ENCODE measurements at regions not wholly inside any gene's neighbourhood (a gene's known extent, or its start where the extent isn't known, plus 50 kb on each side); places are given as distances from the start of the nearest gene placed in this dataset.

DNA sequence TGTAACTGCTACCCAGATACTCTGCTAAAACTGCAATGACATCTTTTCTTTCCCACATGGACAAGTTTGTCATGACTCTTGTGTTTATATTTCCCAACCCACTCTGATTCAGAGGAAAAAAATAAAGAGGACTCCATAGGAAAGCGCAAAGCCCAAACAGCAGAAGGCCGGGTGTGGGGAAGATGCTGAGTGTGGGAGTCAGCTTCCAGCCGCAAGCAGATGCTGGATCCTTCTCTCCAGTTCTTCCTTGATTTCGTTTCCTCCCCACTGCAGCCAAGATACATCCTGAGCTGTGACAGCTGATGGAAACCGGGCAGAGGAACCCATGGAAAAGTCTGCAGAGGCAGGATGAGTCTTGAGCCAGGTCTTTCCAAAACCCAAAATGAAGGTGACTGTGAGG is 498.2 kb downstream of the PLPP3 start:
- no peak overlapping the region for H3K27ac Mint-ChIP-seq
- no peaks in the 10 kb centered on the region for H3K4me1 Mint-ChIP-seq (ENCODE audit: low read depth)
- no peaks in the 10 kb centered on the region for H3K9me3 Mint-ChIP-seq (ENCODE audit: insufficient read depth)
- CTCF ChIA-PET, result no interaction called here
- no peak for ATAC-seq
- no peak overlapping the region for H3K4me3 Mint-ChIP-seq
- H3K27me3 Mint-ChIP-seq (ENCODE audit: low read depth), result no peaks in the 10 kb centered on the region
- DNase-seq, result no peak
- POLR2A ChIA-PET, result no interaction called here
- H3K36me3 Mint-ChIP-seq (ENCODE audit: low read depth), result no peaks in the 10 kb centered on the region

GRCh38 chr1:56080123-56080522 is 499.2 kb downstream of the PLPP3 start:
- CTCF ChIA-PET, result no interaction called here
- Mint-ChIP-seq H3K9me3 (ENCODE audit: insufficient read depth) (no peaks in the 10 kb centered on the region), H3K4me3 (no peak overlapping the region), H3K27me3 (ENCODE audit: low read depth) (no peaks in the 10 kb centered on the region), H3K36me3 (ENCODE audit: low read depth) (no peaks in the 10 kb centered on the region), H3K4me1 (ENCODE audit: low read depth) (no peaks in the 10 kb centered on the region), H3K27ac (no peak overlapping the region)
- DNase-seq, result no peak
- POLR2A ChIA-PET, result no interaction called here
- ATAC-seq, result no peak

GRCh38 chr1:56079391-56079790 is 500.0 kb downstream of the PLPP3 start:
- ChIA-PET POLR2A (no interaction called here), CTCF (no interaction called here)
- Mint-ChIP-seq H3K36me3 (ENCODE audit: low read depth) (no peaks in the 10 kb centered on the region), H3K9me3 (ENCODE audit: insufficient read depth) (no peaks in the 10 kb centered on the region), H3K4me1 (ENCODE audit: low read depth) (no peaks in the 10 kb centered on the region), H3K27ac (no peak overlapping the region), H3K4me3 (no peak overlapping the region), H3K27me3 (ENCODE audit: low read depth) (no peaks in the 10 kb centered on the region)
- ATAC-seq (no peak), DNase-seq (no peak)

- Mint-ChIP-seq H3K9me3 (ENCODE audit: insufficient read depth) (no peaks in the 10 kb centered on the region), H3K4me1 (ENCODE audit: low read depth) (no peaks in the 10 kb centered on the region), H3K27me3 (ENCODE audit: low read depth) (no peaks in the 10 kb centered on the region), H3K27ac (no peak overlapping the region), H3K4me3 (no peak overlapping the region), H3K36me3 (ENCODE audit: low read depth) (no peaks in the 10 kb centered on the region)
- DNase-seq (no peak), ATAC-seq (no peak)
- POLR2A ChIA-PET, result no interaction called here
- CTCF ChIA-PET, result no interaction called here
Observed at GRCh38 chr1:56077206-56077605, 502.2 kb downstream of the PLPP3 start.

DNA sequence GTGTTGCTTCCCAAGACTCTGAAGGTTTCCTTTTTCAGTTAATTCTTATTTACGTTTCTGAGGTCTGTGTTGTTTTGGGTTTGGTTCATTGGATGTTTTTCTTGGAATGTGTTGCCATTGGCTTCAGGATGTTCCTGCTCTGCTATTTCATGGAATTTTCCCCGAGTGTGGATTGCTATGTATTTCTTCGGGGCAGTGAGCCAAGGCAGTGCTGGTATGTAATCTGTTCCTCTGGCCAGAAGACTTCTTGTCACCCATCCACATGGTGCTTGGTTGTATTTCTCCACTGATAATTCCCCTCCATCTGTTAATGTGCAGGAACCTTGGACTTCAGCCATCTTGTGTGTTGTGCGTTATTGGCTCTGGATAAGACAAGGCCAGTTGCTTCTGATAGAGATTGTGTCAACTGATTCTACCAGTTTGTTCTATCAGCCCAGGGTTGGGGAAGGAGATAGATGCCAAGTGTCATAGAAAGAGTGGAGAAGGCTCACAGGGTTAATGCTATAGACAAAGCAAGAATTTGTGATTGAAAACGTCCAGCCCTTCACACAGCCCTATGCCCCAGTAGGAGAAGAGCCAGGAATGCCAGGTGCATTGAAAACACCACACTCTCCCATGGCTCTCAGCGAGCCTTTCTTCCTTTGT is 505.2 kb downstream of the PLPP3 start:
- ATAC-seq (no peak), DNase-seq (no peak)
- H3K4me1 Mint-ChIP-seq (ENCODE audit: low read depth), result no peaks in the 10 kb centered on the region
- H3K36me3 Mint-ChIP-seq (ENCODE audit: low read depth), result no peaks in the 10 kb centered on the region
- no peak overlapping the region for H3K27ac Mint-ChIP-seq
- CTCF ChIA-PET, result no interaction called here
- no peaks in the 10 kb centered on the region for H3K27me3 Mint-ChIP-seq (ENCODE audit: low read depth)
- H3K9me3 Mint-ChIP-seq (ENCODE audit: insufficient read depth), result no peaks in the 10 kb centered on the region
- POLR2A ChIA-PET, result no interaction called here
- H3K4me3 Mint-ChIP-seq, result no peak overlapping the region

DNA sequence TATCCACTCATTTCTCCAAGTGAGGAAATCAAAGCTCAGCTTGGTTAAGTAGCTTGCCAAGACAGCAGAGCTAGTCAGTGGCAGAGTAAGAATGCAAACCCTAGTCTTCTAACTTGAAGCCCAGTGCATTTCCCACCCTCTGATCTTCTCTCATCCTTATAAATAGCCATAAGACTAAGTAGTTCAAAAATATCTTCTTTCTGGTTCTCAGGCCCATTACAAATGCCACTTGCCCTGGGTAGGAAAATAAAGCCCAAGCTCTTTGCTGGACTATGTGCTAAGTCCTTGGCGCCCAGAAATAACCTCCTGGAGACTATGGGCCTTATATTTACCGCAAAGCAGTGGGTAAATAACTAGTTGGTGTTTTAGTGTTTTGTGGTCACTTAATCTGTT is 505.8 kb downstream of the PLPP3 start:
- H3K36me3 Mint-ChIP-seq (ENCODE audit: low read depth), result no peaks in the 10 kb centered on the region
- H3K27ac Mint-ChIP-seq, result no peak overlapping the region
- POLR2A ChIA-PET, result no interaction called here
- no peaks in the 10 kb centered on the region for H3K4me1 Mint-ChIP-seq (ENCODE audit: low read depth)
- ATAC-seq, result no peak
- no peak for DNase-seq
- no peaks in the 10 kb centered on the region for H3K27me3 Mint-ChIP-seq (ENCODE audit: low read depth)
- H3K9me3 Mint-ChIP-seq (ENCODE audit: insufficient read depth), result no peaks in the 10 kb centered on the region
- H3K4me3 Mint-ChIP-seq, result no peak overlapping the region
- CTCF ChIA-PET, result no interaction called here

GRCh38 chr1:56073206-56073605 is 506.2 kb downstream of the PLPP3 start:
- ATAC-seq (no peak), DNase-seq (no peak)
- ChIA-PET POLR2A (interaction anchor here (0.7 kb wide), 1 partner anchor 23 kb away, joined by 3 read pairs; no protein-coding TSS in a partner anchor), CTCF (no interaction called here)
- Mint-ChIP-seq H3K9me3 (ENCODE audit: insufficient read depth) (no peaks in the 10 kb centered on the region), H3K4me3 (no peak overlapping the region), H3K4me1 (ENCODE audit: low read depth) (no peaks in the 10 kb centered on the region), H3K27ac (no peak overlapping the region), H3K36me3 (ENCODE audit: low read depth) (no peaks in the 10 kb centered on the region), H3K27me3 (ENCODE audit: low read depth) (no peaks in the 10 kb centered on the region)

- ATAC-seq (no peak), DNase-seq (no peak)
- Mint-ChIP-seq H3K27ac (no peak overlapping the region), H3K9me3 (ENCODE audit: insufficient read depth) (no peaks in the 10 kb centered on the region), H3K4me3 (no peak overlapping the region), H3K36me3 (ENCODE audit: low read depth) (no peaks in the 10 kb centered on the region), H3K27me3 (ENCODE audit: low read depth) (no peaks in the 10 kb centered on the region), H3K4me1 (ENCODE audit: low read depth) (no peaks in the 10 kb centered on the region)
- POLR2A ChIA-PET, result no interaction called here
- CTCF ChIA-PET, result no interaction called here
Observed at GRCh38 chr1:56072310-56072709, 507.1 kb downstream of the PLPP3 start.

- ATAC-seq, result no peak
Observed at GRCh38 chr1:56071351-56071750, 508.0 kb downstream of the PLPP3 start.

GRCh38 chr1:56070601-56071000 is 508.8 kb downstream of the PLPP3 start:
- no peak for DNase-seq
- Mint-ChIP-seq H3K36me3 (ENCODE audit: low read depth) (no peaks in the 10 kb centered on the region), H3K4me3 (no peak overlapping the region), H3K27me3 (ENCODE audit: low read depth) (no peaks in the 10 kb centered on the region), H3K27ac (no peak overlapping the region), H3K4me1 (ENCODE audit: low read depth) (no peaks in the 10 kb centered on the region), H3K9me3 (ENCODE audit: insufficient read depth) (no peaks in the 10 kb centered on the region)
- ChIA-PET POLR2A (no interaction called here), CTCF (no interaction called here)
- no peak for ATAC-seq

More at GRCh38 chr1:56071351-56071750, 508.0 kb downstream of the PLPP3 start:
- DNase-seq, result no peak
- no peaks in the 10 kb centered on the region for H3K27me3 Mint-ChIP-seq (ENCODE audit: low read depth)
- CTCF ChIA-PET, result no interaction called here
- H3K36me3 Mint-ChIP-seq (ENCODE audit: low read depth), result no peaks in the 10 kb centered on the region
- H3K9me3 Mint-ChIP-seq (ENCODE audit: insufficient read depth), result no peaks in the 10 kb centered on the region
- no peak overlapping the region for H3K27ac Mint-ChIP-seq
- no peaks in the 10 kb centered on the region for H3K4me1 Mint-ChIP-seq (ENCODE audit: low read depth)
- POLR2A ChIA-PET, result interaction anchor here (0.7 kb wide), 1 partner anchor 266 kb away, joined by 3 read pairs; no protein-coding TSS in a partner anchor
- no peak overlapping the region for H3K4me3 Mint-ChIP-seq

DNA sequence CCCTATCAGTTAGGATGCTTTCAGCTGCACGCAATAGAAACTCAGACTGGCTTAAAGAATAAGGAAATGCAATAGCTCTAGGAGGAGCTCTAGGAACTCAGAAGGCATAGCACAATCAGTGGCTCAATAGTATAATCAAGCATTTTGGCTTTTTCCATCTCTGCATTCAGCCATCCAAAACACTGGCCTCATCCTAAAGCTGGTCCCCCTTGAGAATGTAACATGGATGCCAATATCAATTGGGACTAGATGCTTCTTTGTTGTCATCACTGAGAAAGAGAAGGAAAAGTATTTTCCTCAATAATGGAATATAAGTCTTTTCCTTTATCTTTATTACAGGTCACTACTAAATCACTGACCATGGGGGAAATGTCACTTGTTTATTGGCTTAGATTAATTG is 509.5 kb downstream of the PLPP3 start:
- H3K9me3 Mint-ChIP-seq (ENCODE audit: insufficient read depth), result no peaks in the 10 kb centered on the region
- no peaks in the 10 kb centered on the region for H3K4me1 Mint-ChIP-seq (ENCODE audit: low read depth)
- ChIA-PET POLR2A (no interaction called here), CTCF (no interaction called here)
- no peak for ATAC-seq
- H3K27me3 Mint-ChIP-seq (ENCODE audit: low read depth), result no peaks in the 10 kb centered on the region
- no peak for DNase-seq
- H3K4me3 Mint-ChIP-seq, result no peak overlapping the region
- H3K27ac Mint-ChIP-seq, result no peak overlapping the region
- no peaks in the 10 kb centered on the region for H3K36me3 Mint-ChIP-seq (ENCODE audit: low read depth)

DNA sequence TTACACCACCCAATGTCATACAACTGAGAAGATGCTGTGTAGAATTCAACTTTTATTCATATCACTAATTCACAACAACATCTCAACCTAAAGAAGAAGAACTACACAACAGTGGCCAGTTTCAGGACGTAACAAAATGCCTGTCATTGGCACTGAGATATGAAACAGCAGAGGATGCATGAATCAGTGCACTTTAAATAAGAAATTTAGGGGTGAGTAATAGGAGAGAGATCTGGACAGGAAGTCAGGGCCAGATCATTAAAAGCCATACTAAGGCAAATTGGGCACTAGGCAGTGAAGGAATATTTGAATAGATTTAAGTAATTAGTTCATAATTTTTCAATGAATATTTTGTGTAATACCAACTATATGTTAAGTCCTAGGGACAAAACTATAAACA is 510.5 kb downstream of the PLPP3 start:
- H3K27ac Mint-ChIP-seq, result no peak overlapping the region
- H3K4me3 Mint-ChIP-seq, result no peak overlapping the region

GRCh38 chr1:56068210-56068609 is 511.2 kb downstream of the PLPP3 start:
- Mint-ChIP-seq H3K4me3 (no peak overlapping the region), H3K27ac (no peak overlapping the region), H3K36me3 (ENCODE audit: low read depth) (no peaks in the 10 kb centered on the region), H3K9me3 (ENCODE audit: insufficient read depth) (no peaks in the 10 kb centered on the region), H3K27me3 (ENCODE audit: low read depth) (no peaks in the 10 kb centered on the region), H3K4me1 (ENCODE audit: low read depth) (no peaks in the 10 kb centered on the region)
- DNase-seq (no peak), ATAC-seq (no peak)
- ChIA-PET CTCF (no interaction called here), POLR2A (no interaction called here)

More for the DNA sequence above, 510.5 kb downstream of the PLPP3 start:
- ChIA-PET POLR2A (no interaction called here), CTCF (no interaction called here)
- Mint-ChIP-seq H3K4me1 (ENCODE audit: low read depth) (no peaks in the 10 kb centered on the region), H3K36me3 (ENCODE audit: low read depth) (no peaks in the 10 kb centered on the region), H3K9me3 (ENCODE audit: insufficient read depth) (no peaks in the 10 kb centered on the region), H3K27me3 (ENCODE audit: low read depth) (no peaks in the 10 kb centered on the region)
- no peak for ATAC-seq
- DNase-seq, result no peak

All from activated CD8-positive, alpha-beta T cell treated with anti-CD3 and anti-CD28 coated beads, Interleukin-2, amount 10 ng/mL, durations not matched to agents 7 days and 5 days (primary cell).